Mesenchymal stem cell (in vitro differentiated cells and primary cell): ENCODE measurements at regions not wholly inside any gene's neighbourhood (a gene's known extent, or its start where the extent isn't known, plus 50 kb on each side); places are given as distances from the start of the nearest gene placed in this dataset.

Source experiments
- DNase-seq: peaks from one replicate; pipeline ENCODE4 v3.0.0-alpha.2; 2013
- H2AFZ ChIP-seq: one replicate; pipeline ENCODE4 v1.6.1; 2013; ENCODE audit warnings: low read depth, mild to moderate bottlenecking, control low read depth, inconsistent platforms, low read length, moderate library complexity
- H2AK5ac ChIP-seq: 2 replicates; pipeline ENCODE4 v1.6.1; 2013; ENCODE audit warnings: low read length, moderate library complexity, mild to moderate bottlenecking, inconsistent platforms; ENCODE audit not compliant: severe bottlenecking
- H2BK120ac ChIP-seq: one replicate; pipeline ENCODE4 v1.6.1; 2013; ENCODE audit warnings: low read depth, mild to moderate bottlenecking, inconsistent platforms, low read length, moderate library complexity
- H2BK12ac ChIP-seq, 2 experiments: one replicate each; pipeline ENCODE4 v1.6.1; 2013; ENCODE audit warnings: inconsistent platforms in 2 of 2, low read length in 2 of 2, mild to moderate bottlenecking in 2 of 2, moderate library complexity in 2 of 2, control low read depth in 1 of 2
- H2BK15ac ChIP-seq: one replicate; pipeline ENCODE4 v1.6.1; 2013; ENCODE audit warnings: mild to moderate bottlenecking, low read depth, inconsistent platforms; ENCODE audit not compliant: poor library complexity, severe bottlenecking
- H2BK5ac ChIP-seq: 2 replicates; pipeline ENCODE4 v1.6.1; 2013; ENCODE audit warnings: low read depth, mild to moderate bottlenecking, low read length, control low read depth, inconsistent platforms; ENCODE audit not compliant: poor library complexity, severe bottlenecking
- H3K14ac ChIP-seq, 2 experiments: one replicate each; pipeline ENCODE4 v1.6.1; 2013; ENCODE audit warnings: inconsistent platforms in 2 of 2, low read length in 2 of 2, control low read depth in 1 of 2, mild to moderate bottlenecking in 1 of 2, moderate library complexity in 1 of 2
- H3K18ac ChIP-seq, 2 experiments: one replicate each; pipeline ENCODE4 v1.6.1; 2013; ENCODE audit warnings: inconsistent platforms in 2 of 2, low read length in 2 of 2, control low read depth in 1 of 2, low read depth in 1 of 2, mild to moderate bottlenecking in 1 of 2
- H3K23ac ChIP-seq, 2 experiments: one replicate each; pipeline ENCODE4 v1.6.1; 2013; ENCODE audit warnings: inconsistent platforms in 2 of 2, low read length in 2 of 2, mild to moderate bottlenecking in 2 of 2, moderate library complexity in 2 of 2, control low read depth in 1 of 2
- H3K27ac ChIP-seq: 2 replicates; pipeline ENCODE4 v1.5.1; 2013; ENCODE audit warnings: mild to moderate bottlenecking, moderate library complexity, low read length, control low read depth, inconsistent platforms; ENCODE audit not compliant: poor library complexity, severe bottlenecking
- H3K27me3 ChIP-seq, 2 experiments: 2 replicates each; pipeline versions ENCODE4 v1.6.1 to v1.7.0; 2013; ENCODE audit warnings: low read length in 2 of 2, mild to moderate bottlenecking in 2 of 2, moderate library complexity in 2 of 2, control low read depth in 1 of 2, inconsistent platforms in 1 of 2; ENCODE audit not compliant: control insufficient read depth in 1 of 2, insufficient read depth in 1 of 2
- H3K36me3 ChIP-seq, 2 experiments: 2 replicates each; pipeline versions ENCODE4 v1.6.1 to v1.7.0; 2013; ENCODE audit warnings: low read length in 2 of 2, control low read depth in 1 of 2, inconsistent platforms in 1 of 2, low read depth in 1 of 2, mild to moderate bottlenecking in 1 of 2; ENCODE audit not compliant: insufficient read depth in 2 of 2, control insufficient read depth in 1 of 2
- H3K4ac ChIP-seq, 2 experiments: one replicate each; pipeline ENCODE4 v1.6.1; 2013; ENCODE audit warnings: inconsistent platforms in 2 of 2, low read length in 2 of 2, mild to moderate bottlenecking in 2 of 2, moderate library complexity in 2 of 2, control low read depth in 1 of 2, low read depth in 1 of 2
- H3K4me1 ChIP-seq: 2 replicates; pipeline ENCODE4 v1.6.1; 2013; ENCODE audit warnings: low read depth, low read length, control low read depth; ENCODE audit not compliant: control insufficient read depth, insufficient read depth
- H3K4me2 ChIP-seq: 2 replicates; pipeline ENCODE4 v1.6.1; 2013; ENCODE audit warnings: low read length, mild to moderate bottlenecking, inconsistent platforms; ENCODE audit not compliant: poor library complexity, severe bottlenecking
- H3K4me3 ChIP-seq, 2 experiments: 2 replicates each; pipeline versions ENCODE4 v1.5.1 to v1.7.0; 2013; ENCODE audit warnings: low read length in 2 of 2, mild to moderate bottlenecking in 2 of 2, control low read depth in 1 of 2, low read depth in 1 of 2; ENCODE audit not compliant: insufficient read depth in 1 of 2
- H3K79me1 ChIP-seq: replicated peaks from 2 replicates; pipeline ENCODE4 v1.6.1; 2013; ENCODE audit warnings: mild to moderate bottlenecking, control low read depth, low read length, inconsistent platforms; ENCODE audit not compliant: poor library complexity, severe bottlenecking
- H3K9ac ChIP-seq: 2 replicates; pipeline ENCODE4 v1.7.0; 2013; ENCODE audit warnings: mild to moderate bottlenecking, low read length, moderate library complexity
- H3K9me3 ChIP-seq: 2 replicates; pipeline ENCODE4 v1.7.0; 2013; ENCODE audit warnings: mild to moderate bottlenecking, low read length; ENCODE audit not compliant: control insufficient read depth
- H4K8ac ChIP-seq: one replicate; pipeline ENCODE4 v1.6.1; 2013; ENCODE audit warnings: inconsistent platforms, mild to moderate bottlenecking, low read length, moderate library complexity
- H4K91ac ChIP-seq: one replicate; pipeline ENCODE4 v1.6.1; 2013; ENCODE audit warnings: mild to moderate bottlenecking, low read length, inconsistent platforms
- WGBS: methylation state at CpG from one replicate; pipeline ENCODE4 v1.1.7; 2013; ENCODE audit warnings: mixed read lengths; 5-methylcytosine and 5-hydroxymethylcytosine counted together

DNA sequence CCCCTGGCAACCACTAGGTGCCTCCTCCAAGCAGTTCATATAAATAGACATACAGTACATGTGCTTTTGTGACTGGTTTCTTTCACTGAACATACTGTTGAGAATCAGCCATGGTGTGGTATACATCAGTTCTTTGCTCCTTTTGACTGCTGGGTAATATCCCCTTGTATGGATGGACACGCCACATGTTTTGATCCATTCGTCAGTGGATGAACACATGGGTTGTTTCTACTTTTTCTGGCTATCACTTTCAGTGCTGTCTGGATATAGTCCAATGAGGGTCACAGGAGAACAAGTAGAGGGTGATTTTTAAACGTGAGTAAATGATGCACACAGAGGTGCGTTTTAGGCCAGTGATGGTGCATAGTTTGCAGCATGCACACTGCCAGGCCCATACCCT is 183.9 kb downstream of the FOXA2 start:
- H3K4me3 ChIP-seq, result no peak overlapping the region
- H4K91ac ChIP-seq, result no peak overlapping the region
- peaks cover 0 to 6% of the 10 kb centered on the region in 2 experiments for H3K27me3 ChIP-seq
- H3K14ac ChIP-seq, result no peak overlapping the region
- H2AK5ac ChIP-seq, result no peak overlapping the region
- no peak overlapping the region for H3K4me2 ChIP-seq
- 77% methylated on average over 4 of the region's 4 CpGs for WGBS
- H2BK15ac ChIP-seq, result no peak overlapping the region
- H3K4me1 ChIP-seq, result peaks cover 5% of the 10 kb centered on the region
- no peaks in the 10 kb centered on the region for H3K36me3 ChIP-seq
- H2BK5ac ChIP-seq, result no peak overlapping the region
- H3K27ac ChIP-seq, result no peak overlapping the region
- H4K8ac ChIP-seq, result no peak overlapping the region
- H2BK120ac ChIP-seq, result no peak overlapping the region
- no peaks in the 10 kb centered on the region for H3K79me1 ChIP-seq
- H3K9ac ChIP-seq, result no peak overlapping the region
- DNase-seq, result no peak
- no peak overlapping the region for H2BK12ac ChIP-seq
- H3K4ac ChIP-seq, result no peak overlapping the region
- no peaks in the 10 kb centered on the region for H3K9me3 ChIP-seq
- H3K23ac ChIP-seq, result no peak overlapping the region
- no peak overlapping the region for H2AFZ ChIP-seq
- H3K18ac ChIP-seq, result no peak overlapping the region

DNA sequence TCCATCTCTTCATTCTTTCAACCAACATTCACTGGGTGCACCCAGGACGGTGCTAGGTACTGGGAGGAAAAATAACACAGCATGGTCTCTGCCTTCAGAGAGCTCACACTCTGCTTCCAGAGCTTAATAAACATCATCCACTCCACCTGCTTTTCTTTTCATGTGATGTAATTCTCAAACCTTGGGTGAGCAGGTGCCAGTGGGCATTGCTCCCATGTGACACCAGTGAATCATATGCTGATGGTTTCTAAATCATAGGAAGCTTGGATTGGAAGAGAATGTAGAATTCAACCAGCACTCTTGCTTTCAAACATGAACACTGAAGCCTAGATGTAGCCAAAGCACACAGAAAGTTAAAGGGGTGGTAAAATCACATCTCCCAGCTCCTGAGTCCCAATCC is 189.8 kb downstream of the FOXA2 start:
- no peaks in the 10 kb centered on the region for H3K36me3 ChIP-seq
- no peaks in the 10 kb centered on the region for H3K79me1 ChIP-seq
- peaks cover 3% of the 10 kb centered on the region for H3K4me1 ChIP-seq
- H2BK5ac ChIP-seq, result no peak overlapping the region
- H2AK5ac ChIP-seq, result no peak overlapping the region
- H4K91ac ChIP-seq, result no peak overlapping the region
- H3K27ac ChIP-seq, result no peak overlapping the region
- no peak overlapping the region for H2BK12ac ChIP-seq
- H3K4me3 ChIP-seq, result no peak overlapping the region
- no peak overlapping the region for H3K23ac ChIP-seq
- H3K14ac ChIP-seq, result no peak overlapping the region
- H2AFZ ChIP-seq, result no peak overlapping the region
- H3K9me3 ChIP-seq, result no peaks in the 10 kb centered on the region
- peaks cover 5 to 13% of the 10 kb centered on the region in 2 experiments for H3K27me3 ChIP-seq
- H3K18ac ChIP-seq, result no peak overlapping the region
- H3K9ac ChIP-seq, result no peak overlapping the region
- no peak overlapping the region for H3K4ac ChIP-seq
- H2BK120ac ChIP-seq, result no peak overlapping the region
- no peak overlapping the region for H2BK15ac ChIP-seq
- DNase-seq, result no peak
- no peak overlapping the region for H3K4me2 ChIP-seq
- 71% methylated on average over 1 of the region's 1 CpG for WGBS
- H4K8ac ChIP-seq, result no peak overlapping the region

DNA sequence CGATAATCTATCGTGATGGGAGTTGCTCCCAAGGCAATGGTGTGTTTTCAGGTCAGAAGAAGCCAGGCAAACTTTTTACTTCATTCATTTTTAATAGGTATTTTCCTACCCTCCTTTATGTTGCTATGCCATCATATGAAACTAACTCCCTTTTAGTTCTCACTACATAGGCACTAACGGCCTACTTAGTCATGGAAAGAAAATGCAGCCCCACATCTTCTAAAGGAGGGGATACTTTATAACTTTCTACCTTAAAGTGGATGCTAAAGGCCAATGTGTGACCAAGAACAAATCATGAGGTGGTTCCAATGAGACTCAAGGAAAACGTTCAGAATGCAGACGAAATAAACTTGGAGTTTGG is 193.8 kb downstream of the FOXA2 start:
- H3K27me3 ChIP-seq, result peaks cover 5 to 22% of the 10 kb centered on the region in 2 experiments
- H3K23ac ChIP-seq, result no peak overlapping the region
- H3K27ac ChIP-seq, result no peak overlapping the region

DNA sequence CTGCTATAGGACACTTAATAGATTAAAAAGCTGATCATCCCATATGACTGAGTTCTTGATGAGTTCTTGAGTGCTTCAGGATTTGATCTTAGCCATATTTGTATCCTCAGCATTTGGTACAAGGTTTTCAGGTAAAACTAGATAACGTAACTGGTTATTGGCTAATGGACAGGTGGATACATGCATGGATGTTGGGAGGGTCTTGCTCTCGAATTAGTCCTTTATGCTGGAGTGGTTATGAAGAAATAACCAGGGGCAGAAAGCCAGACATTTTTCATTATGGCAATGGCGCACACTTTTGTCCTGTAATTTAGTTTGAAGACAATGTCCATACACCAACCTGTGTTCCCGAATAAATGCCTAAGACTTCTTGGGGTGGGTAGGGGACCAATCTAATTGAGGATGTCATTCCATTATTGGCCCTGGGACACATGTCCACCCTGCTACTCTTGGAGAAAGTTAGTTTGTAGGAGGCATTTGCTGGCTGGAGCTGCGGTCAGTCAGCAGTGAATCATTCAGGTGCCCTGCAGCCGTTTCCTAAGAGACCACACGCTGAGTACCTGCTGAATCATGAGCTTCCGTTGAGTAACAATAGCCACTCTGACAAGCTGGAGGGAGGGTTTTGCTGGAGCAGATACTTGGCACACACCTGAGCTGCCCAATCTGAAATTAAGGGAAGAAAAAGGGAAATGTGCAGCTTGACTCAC is 194.4 kb downstream of the FOXA2 start:
- H3K79me1 ChIP-seq, result no peaks in the 10 kb centered on the region
- H3K36me3 ChIP-seq, result no peaks in the 10 kb centered on the region
- no peak overlapping the region for H2BK12ac ChIP-seq
- no peak overlapping the region for H3K4me3 ChIP-seq
- H2BK120ac ChIP-seq, result no peak overlapping the region
- H3K27me3 ChIP-seq, result peaks cover 5 to 27% of the 10 kb centered on the region in 2 experiments
- no peak overlapping the region for H3K27ac ChIP-seq
- H4K8ac ChIP-seq, result no peak overlapping the region
- no peaks in the 10 kb centered on the region for H3K9me3 ChIP-seq
- no peak overlapping the region for H3K9ac ChIP-seq
- H3K14ac ChIP-seq, result no peak overlapping the region
- H2BK5ac ChIP-seq, result no peak overlapping the region
- H2BK15ac ChIP-seq, result no peak overlapping the region
- DNase-seq, result no peak
- H3K18ac ChIP-seq, result no peak overlapping the region
- no peak overlapping the region for H3K23ac ChIP-seq
- no peak overlapping the region for H2AFZ ChIP-seq
- no peak overlapping the region for H3K4me2 ChIP-seq
- H3K4ac ChIP-seq, result no peak overlapping the region
- no peak overlapping the region for H2AK5ac ChIP-seq
- WGBS, result 45% methylated on average over 8 of the region's 8 CpGs
- H4K91ac ChIP-seq, result no peak overlapping the region
- H3K4me1 ChIP-seq, result peaks cover 3% of the 10 kb centered on the region

More for the DNA sequence above, 193.8 kb downstream of the FOXA2 start:
- WGBS, result 69% methylated on average over 4 of the region's 5 CpGs
- Histone ChIP-seq H3K36me3 (no peaks in the 10 kb centered on the region), H3K18ac (no peak overlapping the region), H2BK120ac (no peak overlapping the region), H3K4me3 (no peak overlapping the region), H3K79me1 (no peaks in the 10 kb centered on the region), H4K91ac (no peak overlapping the region), H3K4me2 (no peak overlapping the region), H3K4ac (no peak overlapping the region), H3K9ac (no peak overlapping the region), H2BK12ac (no peak overlapping the region), H2AK5ac (no peak overlapping the region), H2BK5ac (no peak overlapping the region), H4K8ac (no peak overlapping the region), H3K14ac (no peak overlapping the region), H3K9me3 (no peaks in the 10 kb centered on the region), H2BK15ac (no peak overlapping the region), H2AFZ (no peak overlapping the region), H3K4me1 (peaks cover 3% of the 10 kb centered on the region)
- DNase-seq, result no peak
